GM21390 (cell line): ENCODE measurements at regions not wholly inside any gene's neighbourhood (a gene's known extent, or its start where the extent isn't known, plus 50 kb on each side); places are given as distances from the start of the nearest gene placed in this dataset.
"Not testable (repeated sequence)": the region's sequence is repeated elsewhere in the genome, so short reads cannot be mapped to it uniquely, and the experiment has no call there.

Experiments used
- ATAC-seq: cut with Tn5 transposase; IDR thresholded peaks from one replicate; pipeline ENCODE4 v1.9.1; 2021; ENCODE audit not compliant: unreplicated experiment

- ATAC-seq = no peak
Measured at GRCh38 chr6:146931214-146931613, 273.0 kb upstream of the STXBP5 start.

- no peak for ATAC-seq
Measured at GRCh38 chr6:146937316-146937715, 266.9 kb upstream of the STXBP5 start.

GRCh38 chr6:146938266-146938665, 266.0 kb upstream of the STXBP5 start:
- ATAC-seq = no peak

- not testable (repeated sequence) for ATAC-seq
Measured at GRCh38 chr6:146939456-146939855, 264.8 kb upstream of the STXBP5 start.

GRCh38 chr6:146943664-146944063, 260.6 kb upstream of the STXBP5 start:
- no peak for ATAC-seq

- ATAC-seq = no peak
Measured at GRCh38 chr6:146944077-146944476, 260.1 kb upstream of the STXBP5 start.

GRCh38 chr6:146944809-146945208, 259.4 kb upstream of the STXBP5 start:
- ATAC-seq = no peak

- no peak for ATAC-seq
Measured at GRCh38 chr6:146946559-146946958, 257.7 kb upstream of the STXBP5 start.

- no peak for ATAC-seq
Measured at GRCh38 chr6:146948790-146949342, 255.4 kb upstream of the STXBP5 start.

- ATAC-seq = no peak
Measured at GRCh38 chr6:146949425-146949824, 254.8 kb upstream of the STXBP5 start.

GRCh38 chr6:146950351-146950835, 253.8 kb upstream of the STXBP5 start:
- ATAC-seq = no peak

GRCh38 chr6:146955570-146955969, 248.6 kb upstream of the STXBP5 start:
- ATAC-seq = no peak

GRCh38 chr6:146957181-146958093, 246.8 kb upstream of the STXBP5 start:
- ATAC-seq = no peak

GRCh38 chr6:146961831-146962230, 242.4 kb upstream of the STXBP5 start:
- no peak for ATAC-seq

GRCh38 chr6:146962329-146962728, 241.9 kb upstream of the STXBP5 start:
- ATAC-seq = no peak

GRCh38 chr6:146965110-146965689, 239.0 kb upstream of the STXBP5 start:
- no peak for ATAC-seq

GRCh38 chr6:146968041-146968760, 236.0 kb upstream of the STXBP5 start:
- no peak for ATAC-seq

GRCh38 chr6:146972546-146972945, 231.7 kb upstream of the STXBP5 start:
- ATAC-seq = no peak

GRCh38 chr6:146974351-146974750, 229.9 kb upstream of the STXBP5 start:
- no peak for ATAC-seq

- no peak for ATAC-seq
Measured at GRCh38 chr6:146975093-146975492, 229.1 kb upstream of the STXBP5 start.

- ATAC-seq = no peak
Measured at GRCh38 chr6:146980900-146981329, 223.3 kb upstream of the STXBP5 start.
